K562 (cell line): ENCODE measurements at regions not wholly inside any gene's neighbourhood (a gene's known extent, or its start where the extent isn't known, plus 50 kb on each side); places are given as distances from the start of the nearest gene placed in this dataset.

Source experiments
- ATAC-seq: fragments of 200-7000 bp; cut with Tn5 transposase; 3 replicates; pipeline ENCODE4 v1.9.1; 2020; ENCODE audit warnings: moderate library complexity
- BruUV-seq: library from RNA; stranded (reverse); fragments of 400-500 nt; replicated peaks from 2 replicates; lab custom pipeline; 2021; lab: Mats Ljungman, UMichigan
- CTCF ChIA-PET: fragments of 300-600 bp; formaldehyde crosslinking; extraction: SDS; loops from one replicate; lab custom pipeline; 2021; ENCODE audit warnings: low intra/inter-chr PET ratio; lab: Yijun Ruan, JAX
- POLR2A ChIA-PET: fragments of 300-600, 350-650 bp; sonication (Branson Sonifier 250); formaldehyde crosslinking; extraction: SDS; loops from one replicate; lab custom pipeline; 2021; ENCODE audit warnings: antibody characterized with exemption, inconsistent platforms; lab: Yijun Ruan, JAX
- DNase-seq, 4 experiments: peaks; one replicate each; pipeline versions ENCODE4 v3.0.0 to v3.0.0-alpha.2; 2011 to 2018; ENCODE audit warnings: low spot score in 3 of 4, mixed read lengths in 3 of 4; ENCODE audit errors: extremely low read depth in 1 of 4
- FAIRE-seq: peaks from 2 replicates; lab custom pipeline; 2011; peaks lifted over from hg19 to GRCh38; lab: Jason Lieb, UNC
- H2AFZ ChIP-seq: 2 replicates; pipeline ENCODE4 v1.6.0; 2011; ENCODE audit warnings: low read depth, low read length, control low read depth, inconsistent platforms
- H3K27ac ChIP-seq: fragments of 200-600 bp; 3 replicates; pipeline ENCODE4 v1.8.0; 2011; ENCODE audit warnings: low read depth, mild to moderate bottlenecking, control low read depth, inconsistent platforms, low read length, moderate library complexity, mixed read lengths; ENCODE audit errors: extremely low read depth
- H3K27me3 ChIP-seq, 2 experiments: fragments of 300-600 bp in 1 of 2; 2 replicates in 1 of 2; 3 replicates in 1 of 2; pipeline versions ENCODE4 v1.6.0 to v1.8.0; 2011; ENCODE audit warnings: inconsistent platforms in 2 of 2, low read length in 2 of 2, mild to moderate bottlenecking in 1 of 2, mixed read lengths in 1 of 2, moderate library complexity in 1 of 2; ENCODE audit not compliant: control insufficient read depth in 2 of 2, insufficient read depth in 2 of 2
- H3K36me3 ChIP-seq: fragments of 300-600 bp; 3 replicates; pipeline ENCODE4 v1.8.0; 2011; ENCODE audit warnings: mild to moderate bottlenecking, low read length, inconsistent platforms; ENCODE audit not compliant: control insufficient read depth, insufficient read depth
- H3K4me1 ChIP-seq, 2 experiments: fragments of 200-600 bp in 1 of 2; replicated peaks in 1 of 2; 2 replicates in 1 of 2; 3 replicates in 1 of 2; pipeline versions ENCODE4 v1.5.1 to v1.8.0; 2011; ENCODE audit warnings: inconsistent platforms in 2 of 2, low read length in 2 of 2, mild to moderate bottlenecking in 1 of 2, mixed read lengths in 1 of 2, moderate library complexity in 1 of 2; ENCODE audit not compliant: control insufficient read depth in 2 of 2, insufficient read depth in 2 of 2
- H3K4me2 ChIP-seq: 2 replicates; pipeline ENCODE4 v1.6.1; 2011; ENCODE audit warnings: low read length, control low read depth, inconsistent platforms, mixed read lengths; ENCODE audit not compliant: insufficient read depth
- H3K4me3 ChIP-seq: fragments of 200-600 bp; sonication (generic), shearing (Covaris generic); 2 replicates; pipeline ENCODE4 v1.5.1; 2016; ENCODE audit warnings: control low read depth, inconsistent platforms
- H3K79me2 ChIP-seq: fragments of 200-600 bp; 3 replicates; pipeline ENCODE4 v1.8.0; 2011; ENCODE audit warnings: low read length, inconsistent platforms; ENCODE audit not compliant: control insufficient read depth, insufficient read depth
- H3K9ac ChIP-seq, 2 experiments: 2 replicates each; pipeline versions ENCODE4 v1.6.0 to v1.6.1; 2011; ENCODE audit warnings: low read depth in 2 of 2, low read length in 2 of 2, control low read depth in 1 of 2, inconsistent platforms in 1 of 2, mild to moderate bottlenecking in 1 of 2, mixed read lengths in 1 of 2; ENCODE audit not compliant: insufficient read depth in 1 of 2
- H3K9me1 ChIP-seq: one replicate; pipeline ENCODE4 v1.6.0; 2011; ENCODE audit warnings: inconsistent platforms, mild to moderate bottlenecking, low read length, moderate library complexity; ENCODE audit not compliant: control insufficient read depth, insufficient read depth
- H3K9me3 ChIP-seq: replicated peaks from 2 replicates; pipeline ENCODE4 v1.5.1; 2011; ENCODE audit warnings: low read depth, low read length, inconsistent platforms; ENCODE audit not compliant: control insufficient read depth, insufficient read depth
- H4K20me1 ChIP-seq: replicated peaks from 2 replicates; pipeline ENCODE4 v1.6.1; 2011; ENCODE audit warnings: low read length, inconsistent platforms, mixed read lengths; ENCODE audit not compliant: control insufficient read depth, insufficient read depth
- BMI1 ChIP-seq: fragments of 150-350 bp; IDR thresholded peaks from 2 replicates; pipeline ENCODE4 v1.6.1; 2014; ENCODE audit warnings: low read length
- COPS2 ChIP-seq: fragments of 450-650 bp; conservative IDR thresholded peaks from 2 replicates; pipeline ENCODE4 v1.6.1; 2016; ENCODE audit warnings: mild to moderate bottlenecking, moderate library complexity
- FOS ChIP-seq: IDR thresholded peaks from 3 replicates; pipeline ENCODE4 v1.6.1; 2011; ENCODE audit not compliant: insufficient read length; ENCODE audit errors: extremely low read depth
- MED1 ChIP-seq: sonication (generic); formaldehyde crosslinking; IDR thresholded peaks from 2 replicates; pipeline ENCODE4 v1.8.1; 2023; ENCODE audit warnings: missing genetic modification reagents, borderline replicate concordance
- OTX1 ChIP-seq: fragments of 450-650 bp; formaldehyde crosslinking; IDR thresholded peaks from 2 replicates; pipeline ENCODE4 v1.4.0; 2022; ENCODE audit warnings: mild to moderate bottlenecking
- SNRNP70 ChIP-seq: fragments of 200-400 bp; formaldehyde crosslinking; optimal IDR thresholded peaks from 2 replicates; pipeline ENCODE3; 2017; ENCODE audit warnings: low read depth, low read length
- ZFX ChIP-seq: sonication (generic); formaldehyde crosslinking; IDR thresholded peaks from 2 replicates; pipeline ENCODE4 v1.8.0; 2022; ENCODE audit warnings: mild to moderate bottlenecking, missing genetic modification reagents, moderate library complexity
- ZNF121 ChIP-seq: sonication (generic); formaldehyde crosslinking; conservative IDR thresholded peaks from 2 replicates; pipeline ENCODE4 v1.8.0; 2022; ENCODE audit warnings: missing genetic modification reagents
- ZNF644 ChIP-seq: fragments of 200-800 bp; sonication (Bioruptor generic); IDR thresholded peaks from 2 replicates; pipeline ENCODE4 v1.6.1; 2016; ENCODE audit warnings: low read depth, missing genetic modification characterization, missing compliant biosample characterization
- ZNF76 ChIP-seq: fragments of 250-450 bp; sonication (Bioruptor Pico); IDR thresholded peaks from 2 replicates; pipeline ENCODE4 v1.4.0; 2020; ENCODE audit warnings: mild to moderate bottlenecking, moderate library complexity, borderline replicate concordance
- ZNF778 ChIP-seq: fragments of 450-650 bp; formaldehyde crosslinking; IDR thresholded peaks from 2 replicates; pipeline ENCODE4 v1.4.0; 2020; ENCODE audit warnings: mild to moderate bottlenecking, moderate library complexity
- in situ Hi-C: fragments of 300-500 bp; cut with MboI; formaldehyde crosslinking; loops from 4 replicates; pipeline ENCODE4 v1.15.0; 2018; ENCODE audit warnings: inconsistent platforms, mixed read lengths
- intact Hi-C: fragments of 100-400 bp; cut with micrococcal nuclease; formaldehyde crosslinking; loops from 2 replicates; pipeline ENCODE4 v1.14.2; 2022
- TF ChIP-seq, protein P1 (sequence below): sonication (generic); formaldehyde crosslinking; IDR thresholded peaks from 2 replicates; pipeline ENCODE4 v1.8.0; 2022; ENCODE audit warnings: mild to moderate bottlenecking, missing genetic modification reagents
- TF ChIP-seq, protein P2 (sequence below): sonication (generic); formaldehyde crosslinking; IDR thresholded peaks from 2 replicates; pipeline ENCODE4 v1.5.0; 2020; ENCODE audit warnings: missing genetic modification reagents
- TF ChIP-seq, protein P3 (sequence below): sonication (generic); formaldehyde crosslinking; IDR thresholded peaks from 2 replicates; pipeline ENCODE4 v1.8.1; 2022; ENCODE audit warnings: missing genetic modification reagents

DNA sequence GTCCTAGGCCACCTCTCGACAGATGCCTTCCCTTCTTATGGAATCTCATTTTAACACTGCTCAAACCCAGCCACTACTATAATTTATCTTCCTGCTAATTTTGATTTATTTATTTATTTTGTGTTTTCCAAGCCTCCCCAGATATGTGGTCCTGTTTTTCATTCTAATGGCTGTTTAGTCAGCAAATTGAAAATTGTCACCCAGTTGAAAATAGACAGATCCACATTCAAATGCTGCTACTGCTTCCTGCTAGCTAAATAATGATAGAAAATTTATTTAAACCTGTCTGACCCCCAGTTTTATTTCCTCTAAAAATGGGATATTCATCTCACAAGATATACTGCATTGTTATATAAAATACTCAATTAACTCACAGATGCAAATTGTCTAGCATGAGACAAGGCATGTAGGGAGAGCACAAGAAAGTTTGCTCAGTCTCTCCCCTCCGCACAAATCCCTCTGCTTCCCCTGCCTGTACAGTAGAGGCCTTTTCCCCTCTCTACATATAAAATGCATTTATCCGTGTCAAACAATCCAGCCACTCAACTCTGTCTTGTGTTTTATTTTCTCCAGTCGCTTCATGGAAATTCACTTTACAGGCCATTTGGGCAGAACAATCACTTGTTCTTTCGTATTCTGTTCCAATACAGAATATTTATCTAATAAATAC, 389.9 kb downstream of the SOX11 start (continued):
- TF ChIP-seq, protein P1, sequence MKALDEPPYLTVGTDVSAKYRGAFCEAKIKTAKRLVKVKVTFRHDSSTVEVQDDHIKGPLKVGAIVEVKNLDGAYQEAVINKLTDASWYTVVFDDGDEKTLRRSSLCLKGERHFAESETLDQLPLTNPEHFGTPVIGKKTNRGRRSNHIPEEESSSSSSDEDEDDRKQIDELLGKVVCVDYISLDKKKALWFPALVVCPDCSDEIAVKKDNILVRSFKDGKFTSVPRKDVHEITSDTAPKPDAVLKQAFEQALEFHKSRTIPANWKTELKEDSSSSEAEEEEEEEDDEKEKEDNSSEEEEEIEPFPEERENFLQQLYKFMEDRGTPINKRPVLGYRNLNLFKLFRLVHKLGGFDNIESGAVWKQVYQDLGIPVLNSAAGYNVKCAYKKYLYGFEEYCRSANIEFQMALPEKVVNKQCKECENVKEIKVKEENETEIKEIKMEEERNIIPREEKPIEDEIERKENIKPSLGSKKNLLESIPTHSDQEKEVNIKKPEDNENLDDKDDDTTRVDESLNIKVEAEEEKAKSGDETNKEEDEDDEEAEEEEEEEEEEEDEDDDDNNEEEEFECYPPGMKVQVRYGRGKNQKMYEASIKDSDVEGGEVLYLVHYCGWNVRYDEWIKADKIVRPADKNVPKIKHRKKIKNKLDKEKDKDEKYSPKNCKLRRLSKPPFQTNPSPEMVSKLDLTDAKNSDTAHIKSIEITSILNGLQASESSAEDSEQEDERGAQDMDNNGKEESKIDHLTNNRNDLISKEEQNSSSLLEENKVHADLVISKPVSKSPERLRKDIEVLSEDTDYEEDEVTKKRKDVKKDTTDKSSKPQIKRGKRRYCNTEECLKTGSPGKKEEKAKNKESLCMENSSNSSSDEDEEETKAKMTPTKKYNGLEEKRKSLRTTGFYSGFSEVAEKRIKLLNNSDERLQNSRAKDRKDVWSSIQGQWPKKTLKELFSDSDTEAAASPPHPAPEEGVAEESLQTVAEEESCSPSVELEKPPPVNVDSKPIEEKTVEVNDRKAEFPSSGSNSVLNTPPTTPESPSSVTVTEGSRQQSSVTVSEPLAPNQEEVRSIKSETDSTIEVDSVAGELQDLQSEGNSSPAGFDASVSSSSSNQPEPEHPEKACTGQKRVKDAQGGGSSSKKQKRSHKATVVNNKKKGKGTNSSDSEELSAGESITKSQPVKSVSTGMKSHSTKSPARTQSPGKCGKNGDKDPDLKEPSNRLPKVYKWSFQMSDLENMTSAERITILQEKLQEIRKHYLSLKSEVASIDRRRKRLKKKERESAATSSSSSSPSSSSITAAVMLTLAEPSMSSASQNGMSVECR (CRISPR knock-in tag), result no peak
- no peak for TF ChIP-seq BMI1

DNA sequence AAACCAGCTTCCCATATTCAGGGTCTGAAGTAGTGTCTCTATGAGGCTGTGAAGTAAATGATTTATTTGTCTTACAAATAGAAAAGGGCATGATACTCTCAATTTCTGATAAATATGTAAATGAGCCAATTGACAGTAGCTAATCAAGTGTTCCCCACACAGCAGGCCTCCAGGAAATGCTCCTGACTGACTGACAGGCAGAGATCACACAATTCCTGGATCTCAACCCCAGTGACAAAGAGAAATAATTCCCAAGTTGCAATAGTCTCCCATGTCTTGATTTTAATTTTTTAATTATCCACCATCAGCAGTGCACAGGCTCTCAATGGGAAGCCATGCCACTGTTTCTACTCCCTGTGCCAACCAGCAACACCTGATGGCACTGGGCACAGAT, 390.4 kb downstream of the SOX11 start:
- Histone ChIP-seq H3K9me1 (no peaks in the 10 kb centered on the region), H2AFZ (no peak overlapping the region), H3K9me3 (no peaks in the 10 kb centered on the region), H3K79me2 (no peaks in the 10 kb centered on the region), H4K20me1 (no peaks in the 10 kb centered on the region), H3K4me2 (no peak overlapping the region), H3K4me3 (no peak overlapping the region), H3K9ac (no peak overlapping the region), H3K27ac (no peak overlapping the region), H3K36me3 (no peaks in the 10 kb centered on the region), H3K4me1 (no peaks in the 10 kb centered on the region), H3K27me3 (no peaks in the 10 kb centered on the region)
- in situ Hi-C loops (no loop called here), intact Hi-C loops (no loop called here)
- ChIA-PET CTCF (no interaction called here), POLR2A (interaction anchor here (0.6 kb wide), 1 partner anchor 670 kb away, joined by 3 read pairs; no protein-coding TSS in a partner anchor)
- FAIRE-seq, result no peak
- ATAC-seq, result no peak
- DNase-seq, result no peak
- BruUV-seq, result no TSS peak
- TF ChIP-seq FOS (no peak), ZNF76 (CRISPR knock-in tag) (no peak), COPS2 (no peak), MED1 (CRISPR knock-in tag) (no peak), ZNF778 (CRISPR knock-in tag) (no peak), ZNF121 (no peak), ZFX (CRISPR knock-in tag) (no peak), SNRNP70 (no peak), ZNF644 (no peak), OTX1 (CRISPR knock-in tag) (no peak)
- TF ChIP-seq, protein P2, sequence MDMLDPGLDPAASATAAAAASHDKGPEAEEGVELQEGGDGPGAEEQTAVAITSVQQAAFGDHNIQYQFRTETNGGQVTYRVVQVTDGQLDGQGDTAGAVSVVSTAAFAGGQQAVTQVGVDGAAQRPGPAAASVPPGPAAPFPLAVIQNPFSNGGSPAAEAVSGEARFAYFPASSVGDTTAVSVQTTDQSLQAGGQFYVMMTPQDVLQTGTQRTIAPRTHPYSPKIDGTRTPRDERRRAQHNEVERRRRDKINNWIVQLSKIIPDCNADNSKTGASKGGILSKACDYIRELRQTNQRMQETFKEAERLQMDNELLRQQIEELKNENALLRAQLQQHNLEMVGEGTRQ (CRISPR knock-in tag), result no peak
- TF ChIP-seq, protein P3, sequence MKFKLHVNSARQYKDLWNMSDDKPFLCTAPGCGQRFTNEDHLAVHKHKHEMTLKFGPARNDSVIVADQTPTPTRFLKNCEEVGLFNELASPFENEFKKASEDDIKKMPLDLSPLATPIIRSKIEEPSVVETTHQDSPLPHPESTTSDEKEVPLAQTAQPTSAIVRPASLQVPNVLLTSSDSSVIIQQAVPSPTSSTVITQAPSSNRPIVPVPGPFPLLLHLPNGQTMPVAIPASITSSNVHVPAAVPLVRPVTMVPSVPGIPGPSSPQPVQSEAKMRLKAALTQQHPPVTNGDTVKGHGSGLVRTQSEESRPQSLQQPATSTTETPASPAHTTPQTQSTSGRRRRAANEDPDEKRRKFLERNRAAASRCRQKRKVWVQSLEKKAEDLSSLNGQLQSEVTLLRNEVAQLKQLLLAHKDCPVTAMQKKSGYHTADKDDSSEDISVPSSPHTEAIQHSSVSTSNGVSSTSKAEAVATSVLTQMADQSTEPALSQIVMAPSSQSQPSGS (CRISPR knock-in tag), result no peak
